HG03521 (cell line): ENCODE measurements at regions not wholly inside any gene's neighbourhood (a gene's known extent, or its start where the extent isn't known, plus 50 kb on each side); places are given as distances from the start of the nearest gene placed in this dataset.

Experiments
- ATAC-seq: cut with Tn5 transposase; IDR thresholded peaks from one replicate; pipeline ENCODE4 v1.9.1; 2021; ENCODE audit warnings: mild to moderate bottlenecking, moderate library complexity; ENCODE audit not compliant: unreplicated experiment

DNA sequence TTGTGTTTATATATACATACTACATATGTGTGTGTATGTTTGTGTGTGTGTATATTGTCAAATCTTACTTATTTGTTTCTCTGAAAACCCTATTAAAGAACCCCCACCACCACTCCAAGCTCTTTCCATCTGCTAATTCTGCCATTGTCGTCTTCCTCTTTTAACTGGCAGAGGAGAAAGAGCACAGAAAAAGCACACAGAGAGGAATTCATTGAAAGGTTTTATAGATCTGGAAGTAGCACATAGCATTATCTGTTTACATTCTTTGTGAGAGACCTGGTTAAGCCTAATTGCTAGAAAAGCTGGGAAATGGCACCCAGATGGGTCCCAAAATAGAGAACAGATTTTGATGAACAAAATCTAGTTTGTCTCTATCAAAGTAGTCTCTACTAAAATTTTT lies 800.0 kb upstream of the PIK3C3 start:
- no peak for ATAC-seq

DNA sequence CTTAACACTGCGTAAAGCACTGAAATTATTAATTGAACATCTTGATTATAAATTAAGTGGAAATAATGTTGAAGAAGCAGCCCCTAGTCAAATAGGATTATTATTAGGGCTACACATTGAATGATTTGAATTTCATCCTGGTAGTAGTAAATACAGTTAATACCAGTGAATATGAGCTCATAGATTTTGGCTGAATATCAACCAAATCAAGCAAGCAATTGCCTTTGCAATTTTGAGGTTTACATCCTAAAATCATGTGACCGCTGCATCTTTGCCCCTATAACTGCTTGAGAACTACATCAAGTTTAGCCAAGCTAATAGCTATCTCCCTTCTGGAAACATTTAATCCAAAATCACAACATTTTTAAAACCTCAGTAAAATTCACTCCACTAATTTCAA lies 801.2 kb upstream of the PIK3C3 start:
- no peak for ATAC-seq

DNA sequence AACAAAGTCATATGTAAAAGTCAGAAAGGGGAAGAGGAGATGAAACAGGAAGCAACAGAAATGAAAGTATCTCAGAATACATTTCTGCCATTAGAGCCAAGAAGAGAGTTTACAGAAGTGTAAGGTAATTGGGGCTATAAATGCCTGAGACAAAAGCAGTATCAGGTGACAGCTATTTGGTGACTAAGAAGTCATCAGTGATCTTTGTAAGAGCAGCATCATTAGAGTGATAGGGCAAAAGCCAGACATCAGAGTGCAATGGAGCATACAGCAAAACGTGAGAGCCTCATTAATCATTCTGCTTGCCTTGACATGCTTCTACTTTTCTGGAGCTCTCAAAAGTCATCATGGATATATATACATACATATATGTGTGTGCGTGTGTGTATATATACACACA lies 804.7 kb upstream of the PIK3C3 start:
- ATAC-seq, result no peak

DNA sequence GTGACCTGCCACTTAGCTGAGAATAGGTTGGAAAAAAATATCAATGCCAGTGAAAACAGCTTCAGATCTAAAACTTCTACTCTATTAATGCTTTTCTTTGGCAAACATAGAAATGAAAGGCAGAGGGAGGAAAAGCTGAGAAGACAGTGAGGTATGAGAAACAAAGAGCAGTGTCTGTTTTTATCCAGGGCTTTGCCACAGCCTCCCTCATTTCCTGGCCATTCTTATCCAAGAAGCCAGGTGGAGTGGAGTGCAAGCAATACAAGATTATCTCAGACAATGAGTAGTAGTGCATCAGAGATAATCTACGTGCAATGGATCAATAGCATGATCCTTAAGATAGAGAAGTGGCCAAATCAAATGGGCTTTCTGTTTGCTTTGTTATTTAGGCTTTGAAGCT lies 808.7 kb upstream of the PIK3C3 start:
- ATAC-seq, result no peak

- ATAC-seq, result no peak
These were observed 809.5 kb upstream of the PIK3C3 start for GRCh38 chr18:41145516-41145915.

DNA sequence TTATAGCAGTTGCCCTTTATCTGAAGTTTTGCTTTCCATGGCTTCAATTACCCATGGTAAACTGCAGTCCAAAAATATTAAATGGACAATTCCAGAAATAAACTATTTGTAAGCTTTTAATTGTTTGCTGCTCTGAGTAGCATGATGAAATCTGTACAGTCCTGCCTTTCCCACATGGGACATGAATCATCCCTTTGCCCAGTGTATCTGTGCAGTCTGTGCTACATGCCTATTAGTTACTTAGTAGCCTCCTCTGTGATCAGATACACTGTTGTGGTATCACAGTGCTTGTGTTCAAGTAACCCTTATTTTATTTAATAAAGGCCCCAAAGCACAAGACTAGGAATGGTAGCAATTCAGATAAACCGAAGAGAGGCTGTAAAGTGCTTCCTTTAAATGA lies 810.6 kb upstream of the PIK3C3 start:
- ATAC-seq, result no peak

DNA sequence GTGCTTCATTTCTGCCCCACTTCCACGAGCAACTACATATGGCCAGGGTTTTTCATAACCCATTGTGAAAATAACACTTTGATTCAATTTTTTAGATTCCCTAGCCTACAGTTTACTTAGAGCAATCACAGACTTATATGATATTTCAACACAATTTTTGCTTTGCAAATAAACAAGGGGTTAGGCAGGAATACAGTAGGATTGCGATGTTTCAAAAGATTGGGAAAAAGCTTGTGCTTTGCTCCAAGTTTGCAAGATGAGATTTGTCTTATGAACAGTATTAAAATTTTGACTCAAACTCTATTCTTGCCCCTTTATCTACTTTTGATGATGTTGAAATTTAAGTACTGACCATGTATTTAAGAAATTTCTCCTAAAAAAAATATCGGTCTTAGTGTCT lies 814.5 kb upstream of the PIK3C3 start:
- no peak for ATAC-seq

- ATAC-seq, result no peak
These were observed 819.9 kb upstream of the PIK3C3 start for GRCh38 chr18:41135146-41135545.

DNA sequence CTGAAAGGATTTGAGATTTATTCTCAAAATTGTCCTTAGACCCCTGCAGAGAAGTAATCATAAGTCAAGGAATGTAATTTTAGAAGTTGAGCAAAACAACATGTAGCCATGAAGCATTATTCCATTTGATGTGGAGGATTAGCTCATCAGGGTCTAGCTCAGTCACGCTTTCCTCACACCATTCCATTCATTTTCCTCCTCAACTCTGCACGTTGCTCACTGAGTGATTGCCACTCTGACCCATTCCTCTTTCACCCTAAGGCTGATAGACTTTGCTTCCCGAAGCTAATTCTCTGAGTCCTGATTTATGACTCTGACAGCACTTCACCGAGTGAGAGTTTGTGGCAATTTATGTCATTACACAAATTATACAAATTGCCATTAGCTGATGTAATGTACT lies 820.6 kb upstream of the PIK3C3 start:
- no peak for ATAC-seq

- ATAC-seq, result no peak
These were observed 824.0 kb upstream of the PIK3C3 start for GRCh38 chr18:41131050-41131449.

GRCh38 chr18:41128545-41128944 lies 826.5 kb upstream of the PIK3C3 start:
- no peak for ATAC-seq

DNA sequence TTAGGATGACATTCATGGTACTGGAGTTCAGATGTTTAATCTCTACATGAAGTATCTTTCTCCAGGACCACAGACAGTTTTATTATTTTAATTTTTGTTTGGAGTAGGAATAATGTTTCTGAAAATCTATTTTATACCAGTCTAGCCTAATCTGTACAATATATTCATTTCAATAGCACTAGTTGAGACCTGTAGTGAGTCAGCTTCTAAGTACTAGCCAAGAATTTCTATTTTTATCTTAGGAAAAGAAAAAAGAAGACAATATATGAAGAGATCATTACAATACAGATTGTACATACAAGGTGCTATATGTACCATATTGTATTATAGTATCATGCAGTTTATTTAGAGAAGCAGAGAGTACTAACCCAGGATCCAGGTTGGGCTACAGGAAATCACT lies 826.9 kb upstream of the PIK3C3 start:
- no peak for ATAC-seq

DNA sequence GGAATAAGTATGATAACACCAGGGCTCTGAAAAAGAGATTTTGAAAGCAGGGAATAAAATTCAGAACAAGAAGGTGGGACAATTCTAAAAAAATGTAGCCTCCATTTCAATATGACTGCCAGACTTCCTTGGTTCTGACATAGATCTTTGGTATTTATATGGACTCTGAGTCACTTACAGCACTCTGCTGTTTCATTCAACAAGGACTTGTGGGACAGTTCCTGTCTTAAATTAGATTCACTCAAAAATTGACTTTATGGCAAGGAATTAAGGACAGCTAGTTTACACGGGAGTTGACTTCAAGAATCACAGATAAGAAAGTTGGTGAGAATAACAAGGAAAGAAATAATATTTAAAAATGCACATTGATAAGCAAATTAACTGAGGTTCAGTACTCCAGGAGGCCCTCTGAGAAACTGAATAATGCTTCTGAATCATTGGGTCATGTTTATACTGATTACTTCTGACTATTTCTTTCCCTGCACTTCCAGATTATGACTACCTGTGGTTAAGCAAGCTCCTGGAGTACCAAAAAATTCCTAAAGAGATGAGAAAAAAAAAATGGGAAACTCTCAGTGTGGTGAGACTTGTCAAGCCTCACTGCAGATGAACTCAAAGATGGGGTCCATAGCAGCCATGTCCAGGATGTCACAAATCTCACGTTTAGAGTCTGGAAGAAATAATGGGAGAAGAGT lies 828.3 kb upstream of the PIK3C3 start:
- ATAC-seq, result no peak

DNA sequence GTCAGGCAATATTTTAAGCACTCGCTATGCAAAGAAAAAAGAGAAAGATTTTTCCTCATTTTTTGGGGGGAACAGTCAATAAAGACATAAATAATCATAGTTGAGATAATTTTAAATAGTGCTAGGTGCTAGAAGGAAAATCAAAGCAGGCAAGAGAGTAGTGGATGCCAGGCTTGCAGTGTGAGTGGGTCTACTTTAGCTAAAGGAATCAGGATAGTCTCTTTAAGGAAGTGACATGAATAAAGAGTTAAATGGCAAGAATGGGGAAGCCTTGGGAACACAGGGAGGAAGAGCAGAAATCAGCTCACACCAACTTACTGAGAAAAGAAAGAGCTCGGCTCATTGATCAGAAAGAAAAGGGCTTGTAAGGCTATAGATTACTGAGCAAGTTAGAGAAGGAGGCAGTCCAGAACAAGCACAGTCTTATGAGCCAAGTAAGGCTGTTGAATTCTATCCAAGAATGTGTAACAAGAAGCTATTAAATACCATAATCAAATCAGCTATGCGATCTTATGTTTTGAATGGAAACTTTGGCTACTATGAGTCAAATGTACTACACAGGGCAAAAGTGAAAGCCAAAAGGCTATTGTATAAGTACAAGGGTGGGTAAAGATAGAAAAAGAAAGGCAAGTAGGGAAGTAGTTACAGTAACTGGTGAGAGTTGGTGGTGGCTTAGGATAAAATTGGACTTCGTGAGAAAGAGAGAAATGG lies 833.8 kb upstream of the PIK3C3 start:
- ATAC-seq, result no peak

DNA sequence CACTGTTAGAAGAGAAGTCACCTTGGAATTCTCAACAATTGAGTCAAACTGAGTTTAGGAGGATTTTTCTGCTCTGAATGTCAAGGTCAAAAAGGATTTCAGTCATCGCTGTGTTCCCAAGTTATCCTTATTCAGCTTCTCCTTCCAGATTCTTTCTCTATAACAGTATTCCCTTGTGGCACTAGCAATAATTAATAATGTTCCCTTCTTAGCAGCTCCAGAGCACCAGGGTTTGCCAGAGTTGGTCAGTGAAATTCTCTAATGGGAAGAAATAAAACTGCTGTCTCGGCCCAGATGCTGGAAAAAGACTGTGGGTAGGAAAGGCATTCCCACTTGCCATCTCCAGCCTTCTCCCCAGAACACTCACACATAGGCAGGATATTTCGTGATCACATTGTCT lies 836.0 kb upstream of the PIK3C3 start:
- ATAC-seq, result no peak

DNA sequence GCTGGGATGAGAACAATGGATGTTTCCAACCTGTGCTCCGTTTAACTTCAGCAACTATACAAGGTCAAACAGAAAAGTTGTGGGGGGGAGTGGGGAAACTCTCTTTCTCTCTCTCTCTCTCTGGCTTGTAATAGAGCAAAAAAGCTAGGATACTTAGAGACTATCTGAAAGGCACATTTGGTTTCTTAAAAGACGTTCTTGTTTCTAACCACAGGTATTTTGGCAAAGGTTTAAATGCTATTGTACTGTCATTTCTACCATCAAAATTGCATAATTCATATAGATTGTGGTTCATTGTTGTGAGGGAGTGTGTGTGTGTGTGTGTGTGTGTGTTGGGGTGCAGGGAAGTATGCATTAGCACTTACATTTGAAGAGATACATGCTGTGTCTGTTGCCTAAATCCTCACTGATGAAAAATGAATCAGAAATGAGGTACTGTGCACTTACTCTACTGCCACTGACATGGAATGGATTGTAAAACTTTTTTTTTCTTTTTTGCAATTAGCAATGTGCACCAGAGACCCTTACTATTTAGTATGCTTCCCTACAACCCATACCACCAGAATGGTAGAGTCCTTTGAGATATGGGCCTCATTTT lies 841.0 kb upstream of the PIK3C3 start:
- no peak for ATAC-seq

GRCh38 chr18:41099451-41099850 lies 855.6 kb upstream of the PIK3C3 start:
- ATAC-seq, result no peak

DNA sequence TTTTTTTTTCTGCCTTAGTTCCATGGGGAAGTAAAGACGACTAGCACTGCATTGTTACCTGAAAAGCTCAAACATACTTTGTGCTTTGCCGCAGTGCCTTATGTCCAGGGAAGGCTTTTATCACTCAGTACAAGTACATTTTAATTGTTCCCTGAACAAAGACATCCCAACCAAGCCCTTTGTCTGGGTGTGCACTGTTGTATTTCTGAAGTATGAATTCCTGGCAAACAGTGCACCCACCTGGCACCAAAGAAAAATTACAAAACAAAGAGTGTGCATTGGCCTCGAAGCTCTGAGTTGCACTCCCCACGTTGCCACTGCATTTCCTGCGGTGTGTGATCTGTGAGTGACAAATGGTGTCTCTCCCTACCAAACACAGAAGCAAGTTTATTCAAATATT lies 858.5 kb upstream of the PIK3C3 start:
- no peak for ATAC-seq

GRCh38 chr18:41077076-41077475 lies 878.0 kb upstream of the PIK3C3 start:
- no peak for ATAC-seq

DNA sequence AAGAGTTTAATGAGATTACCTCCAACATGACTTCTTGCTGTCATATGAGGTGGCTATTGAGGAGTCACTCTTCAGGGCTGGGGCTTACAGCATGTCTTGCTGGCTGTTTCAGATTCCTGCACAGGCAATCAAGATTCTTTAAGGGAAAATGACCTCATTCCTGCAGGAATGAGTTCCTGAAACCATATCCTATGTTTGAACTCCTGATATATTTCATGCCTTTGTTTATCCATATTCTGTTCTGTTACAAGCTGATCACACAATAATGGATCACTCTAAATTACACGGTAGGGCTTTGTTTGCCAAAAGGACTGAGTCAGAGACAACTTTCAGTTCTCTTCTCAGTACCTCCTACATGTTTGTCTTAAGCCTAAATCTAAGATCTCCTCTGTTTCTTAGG lies 879.8 kb upstream of the PIK3C3 start:
- ATAC-seq, result no peak

- ATAC-seq, result no peak
These were observed 881.6 kb upstream of the PIK3C3 start for GRCh38 chr18:41073372-41073954.

- ATAC-seq, result no peak
These were observed 882.1 kb upstream of the PIK3C3 start for GRCh38 chr18:41072946-41073345.
